ENCODE measurements at regions not wholly inside any gene's neighbourhood (a gene's known extent, or its start where the extent isn't known, plus 50 kb on each side); places are given as distances from the start of the nearest gene placed in this dataset.

DNA sequence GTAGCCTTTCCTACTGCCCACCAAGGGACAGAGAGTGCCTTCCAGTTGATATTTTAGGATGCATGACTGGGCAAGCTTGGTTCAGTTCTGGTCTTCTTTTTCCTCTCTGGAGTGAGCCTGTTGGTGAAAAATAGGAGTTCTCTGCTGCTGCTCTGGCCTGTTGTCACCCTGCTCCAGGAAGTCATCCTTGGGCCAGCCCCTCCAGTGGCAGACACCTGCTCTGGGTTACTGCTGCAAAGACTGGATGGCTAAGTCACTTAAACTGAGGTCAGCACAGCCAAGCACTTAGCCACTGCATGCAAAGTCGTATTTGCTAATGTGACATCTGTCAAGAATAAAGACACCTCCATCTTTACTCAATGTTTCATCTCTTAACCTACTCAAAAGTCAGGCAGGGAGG is 219.6 kb upstream of the ID2 start:
- CTCF ChIA-PET: no interaction called here
- intact Hi-C loops (cut with micrococcal nuclease; ENCODE audit: unreplicated experiment): no loop called here
- Histone ChIP-seq H3K9me3 (ENCODE audit: low read depth, low read length, poor library complexity, severe bottlenecking) (no peaks in the 10 kb centered on the region), H3K4me1 (ENCODE audit: insufficient read depth, low read length, poor library complexity, severe bottlenecking) (no peaks in the 10 kb centered on the region), H3K27me3 (replicated peaks; ENCODE audit: insufficient read depth, low read depth, low read length, poor library complexity) (no peaks in the 10 kb centered on the region), H3K36me3 (ENCODE audit: insufficient read depth, low read length, poor library complexity, severe bottlenecking) (no peaks in the 10 kb centered on the region), H3K27ac (ENCODE audit: low read depth, low read length, poor library complexity, severe bottlenecking) (no peak overlapping the region), H3K4me3 (ENCODE audit: low read depth, low read length, poor library complexity, severe bottlenecking) (no peak overlapping the region)
- no TSS peak for BruUV-seq (replicated peaks)
- POLR2A ChIA-PET (ENCODE audit: low non-redundant PET): no interaction called here
- DNase-seq (ENCODE audit: low spot score): no peak
- TF ChIP-seq EZH2 (IDR thresholded peaks at IDR 0.05; ENCODE audit: borderline replicate concordance, low read depth, low read length, poor library complexity, severe bottlenecking): no peak
- TF ChIP-seq, protein P1, sequence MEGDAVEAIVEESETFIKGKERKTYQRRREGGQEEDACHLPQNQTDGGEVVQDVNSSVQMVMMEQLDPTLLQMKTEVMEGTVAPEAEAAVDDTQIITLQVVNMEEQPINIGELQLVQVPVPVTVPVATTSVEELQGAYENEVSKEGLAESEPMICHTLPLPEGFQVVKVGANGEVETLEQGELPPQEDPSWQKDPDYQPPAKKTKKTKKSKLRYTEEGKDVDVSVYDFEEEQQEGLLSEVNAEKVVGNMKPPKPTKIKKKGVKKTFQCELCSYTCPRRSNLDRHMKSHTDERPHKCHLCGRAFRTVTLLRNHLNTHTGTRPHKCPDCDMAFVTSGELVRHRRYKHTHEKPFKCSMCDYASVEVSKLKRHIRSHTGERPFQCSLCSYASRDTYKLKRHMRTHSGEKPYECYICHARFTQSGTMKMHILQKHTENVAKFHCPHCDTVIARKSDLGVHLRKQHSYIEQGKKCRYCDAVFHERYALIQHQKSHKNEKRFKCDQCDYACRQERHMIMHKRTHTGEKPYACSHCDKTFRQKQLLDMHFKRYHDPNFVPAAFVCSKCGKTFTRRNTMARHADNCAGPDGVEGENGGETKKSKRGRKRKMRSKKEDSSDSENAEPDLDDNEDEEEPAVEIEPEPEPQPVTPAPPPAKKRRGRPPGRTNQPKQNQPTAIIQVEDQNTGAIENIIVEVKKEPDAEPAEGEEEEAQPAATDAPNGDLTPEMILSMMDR (conservative IDR thresholded peaks at IDR 0.05; ENCODE audit: low read depth, low read length): no peak

DNA sequence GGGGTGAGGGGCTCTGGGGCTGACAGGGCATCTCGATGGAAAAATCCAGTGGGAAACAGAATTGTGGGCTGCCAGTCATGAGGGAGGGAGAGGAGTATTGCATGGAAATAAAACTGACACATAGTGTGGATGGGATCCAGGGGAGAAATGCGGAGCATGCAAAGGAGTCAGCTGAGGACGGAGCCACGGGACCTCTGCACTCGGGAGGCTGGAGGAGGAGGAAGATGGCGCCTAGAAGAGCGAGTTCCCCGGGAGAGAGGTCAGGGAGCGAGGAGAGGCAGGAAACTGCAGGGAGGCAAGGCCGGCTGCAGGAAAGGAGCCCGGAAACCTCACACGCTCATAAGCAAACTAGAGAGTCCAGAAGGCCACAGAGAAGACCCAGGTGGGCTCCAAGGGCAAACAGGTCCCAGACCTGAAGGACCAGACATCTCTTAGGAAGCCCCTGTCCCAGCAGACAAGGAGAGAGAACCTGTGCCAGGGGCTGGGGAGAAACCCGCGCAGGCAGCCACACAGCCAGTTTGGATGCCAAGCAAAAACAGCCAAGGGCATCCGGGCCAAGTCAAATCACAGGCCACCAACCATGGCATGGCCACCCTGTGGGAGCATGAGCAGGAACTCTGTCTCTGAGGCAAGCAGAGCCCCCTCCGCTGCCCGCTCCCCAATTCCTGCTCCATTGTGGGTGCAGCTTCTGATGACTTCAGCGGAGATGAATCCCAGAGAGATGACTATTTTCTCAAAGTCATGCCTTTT is 218.8 kb upstream of the ID2 start:
- Histone ChIP-seq H3K27me3 (replicated peaks; ENCODE audit: insufficient read depth, low read depth, low read length, poor library complexity) (no peaks in the 10 kb centered on the region), H3K4me3 (ENCODE audit: low read depth, low read length, poor library complexity, severe bottlenecking) (no peak overlapping the region), H3K4me1 (ENCODE audit: insufficient read depth, low read length, poor library complexity, severe bottlenecking) (no peaks in the 10 kb centered on the region), H3K9me3 (ENCODE audit: low read depth, low read length, poor library complexity, severe bottlenecking) (no peaks in the 10 kb centered on the region), H3K27ac (ENCODE audit: low read depth, low read length, poor library complexity, severe bottlenecking) (no peak overlapping the region), H3K36me3 (ENCODE audit: insufficient read depth, low read length, poor library complexity, severe bottlenecking) (no peaks in the 10 kb centered on the region)
- DNase-seq (ENCODE audit: low spot score): no peak
- BruUV-seq (replicated peaks): no TSS peak
- ChIA-PET CTCF (no interaction called here), POLR2A (ENCODE audit: low non-redundant PET) (interaction anchor here (0.8 kb wide), 1 partner anchor 244 kb away, joined by 28 read pairs; no protein-coding TSS in a partner anchor)
- intact Hi-C loops (cut with micrococcal nuclease; ENCODE audit: unreplicated experiment): no loop called here
- TF ChIP-seq, protein P1 (conservative IDR thresholded peaks at IDR 0.05; ENCODE audit: low read depth, low read length): no peak
- no peak for TF ChIP-seq EZH2 (IDR thresholded peaks at IDR 0.05; ENCODE audit: borderline replicate concordance, low read depth, low read length, poor library complexity, severe bottlenecking)

DNA sequence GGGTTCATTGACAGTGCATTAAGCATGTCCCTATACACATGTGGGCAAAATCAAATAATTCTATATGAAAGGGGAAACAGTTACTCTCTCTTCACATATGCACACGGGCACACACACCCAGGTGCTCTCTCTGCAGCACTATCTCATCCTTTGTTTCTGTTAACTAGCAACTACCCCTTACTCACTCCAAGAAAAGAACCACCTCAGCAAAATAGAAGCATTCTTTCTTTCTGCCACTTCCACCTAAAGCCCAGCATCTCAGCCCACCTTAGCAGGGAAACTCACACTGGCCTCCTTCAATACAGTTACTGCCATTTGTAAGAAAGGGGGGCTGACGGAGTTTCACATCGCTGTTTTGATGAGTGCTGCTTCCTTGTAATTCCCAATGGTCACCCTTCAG is 216.3 kb upstream of the ID2 start:
- no TSS peak for BruUV-seq (replicated peaks)
- Histone ChIP-seq H3K4me1 (ENCODE audit: insufficient read depth, low read length, poor library complexity, severe bottlenecking) (no peaks in the 10 kb centered on the region), H3K27me3 (replicated peaks; ENCODE audit: insufficient read depth, low read depth, low read length, poor library complexity) (no peaks in the 10 kb centered on the region), H3K27ac (ENCODE audit: low read depth, low read length, poor library complexity, severe bottlenecking) (no peak overlapping the region), H3K4me3 (ENCODE audit: low read depth, low read length, poor library complexity, severe bottlenecking) (no peak overlapping the region), H3K9me3 (ENCODE audit: low read depth, low read length, poor library complexity, severe bottlenecking) (no peaks in the 10 kb centered on the region), H3K36me3 (ENCODE audit: insufficient read depth, low read length, poor library complexity, severe bottlenecking) (no peaks in the 10 kb centered on the region)
- ChIA-PET CTCF (no interaction called here), POLR2A (ENCODE audit: low non-redundant PET) (no interaction called here)
- intact Hi-C loops (cut with micrococcal nuclease; ENCODE audit: unreplicated experiment): no loop called here
- TF ChIP-seq EZH2 (IDR thresholded peaks at IDR 0.05; ENCODE audit: borderline replicate concordance, low read depth, low read length, poor library complexity, severe bottlenecking): no peak
- TF ChIP-seq, protein P1 (conservative IDR thresholded peaks at IDR 0.05; ENCODE audit: low read depth, low read length): no peak
- no peak for DNase-seq (ENCODE audit: low spot score)
